GM23338 (cell line): ENCODE measurements at regions not wholly inside any gene's neighbourhood (a gene's known extent, or its start where the extent isn't known, plus 50 kb on each side); places are given as distances from the start of the nearest gene placed in this dataset.

Experiments
- ATAC-seq: fragments of 200-7000 bp; cut with Tn5 transposase; 3 replicates; pipeline ENCODE4 v1.9.1; 2020
- DNase-seq: peaks from one replicate; pipeline ENCODE4 v3.0.0-alpha.2; 2015; ENCODE audit warnings: low spot score
- H2AFZ ChIP-seq: fragments of 200-600 bp; sonication (generic); 2 replicates; pipeline ENCODE4 v1.8.0; 2016; ENCODE audit warnings: antibody characterized with exemption, mild to moderate bottlenecking, moderate library complexity
- H3F3A ChIP-seq: fragments of 200-600 bp; sonication (generic); replicated peaks from 2 replicates; pipeline ENCODE4 v1.8.0; 2017; ENCODE audit warnings: antibody characterized with exemption, mixed run types, low read depth
- H3K27ac ChIP-seq: fragments of 200-600 bp; sonication (generic); 2 replicates; pipeline ENCODE4 v1.6.1; 2016; ENCODE audit warnings: low read depth
- H3K27me3 ChIP-seq: fragments of 200-600 bp; sonication (generic); 2 replicates; pipeline ENCODE4 v1.8.0; 2016; ENCODE audit warnings: mild to moderate bottlenecking, mixed run types, moderate library complexity; ENCODE audit not compliant: insufficient read depth
- H3K36me3 ChIP-seq: fragments of 200-600 bp; sonication (generic); 2 replicates; pipeline ENCODE4 v1.8.0; 2016; ENCODE audit warnings: mild to moderate bottlenecking; ENCODE audit not compliant: insufficient read depth
- H3K4me1 ChIP-seq: fragments of 200-600 bp; sonication (generic); 2 replicates; pipeline ENCODE4 v1.8.0; 2016; ENCODE audit warnings: mild to moderate bottlenecking, moderate library complexity; ENCODE audit not compliant: insufficient read depth
- H3K4me2 ChIP-seq: fragments of 200-600 bp; sonication (generic); 2 replicates; pipeline ENCODE4 v1.7.1; 2017; ENCODE audit warnings: mixed run types
- H3K4me3 ChIP-seq: fragments of 200-600 bp; sonication (generic); 2 replicates; pipeline ENCODE4 v1.6.1; 2016; ENCODE audit warnings: mixed run types
- H3K79me2 ChIP-seq: fragments of 200-600 bp; sonication (generic); replicated peaks from 2 replicates; pipeline ENCODE4 v1.8.0; 2017; ENCODE audit warnings: mild to moderate bottlenecking; ENCODE audit not compliant: insufficient read depth
- H3K9me2 ChIP-seq: fragments of 200-600 bp; sonication (generic); 2 replicates; pipeline ENCODE4 v1.8.0; 2017; ENCODE audit not compliant: insufficient read depth
- H4K20me1 ChIP-seq: fragments of 200-600 bp; sonication (generic); replicated peaks from 2 replicates; pipeline ENCODE4 v1.8.0; 2017; ENCODE audit warnings: mild to moderate bottlenecking; ENCODE audit not compliant: insufficient read depth
- H3K27ac Mint-ChIP-seq: 2 replicates; pipeline ENCODE4 v1.8.0; 2020; ENCODE audit warnings: inconsistent platforms, mild to moderate bottlenecking, moderate library complexity, mixed read lengths
- H3K27me3 Mint-ChIP-seq: 3 replicates; pipeline ENCODE4 v1.8.0; 2022; ENCODE audit warnings: low read depth, mild to moderate bottlenecking, moderate library complexity, mixed read lengths, inconsistent platforms; ENCODE audit not compliant: insufficient read depth, poor library complexity
- H3K36me3 Mint-ChIP-seq: 3 replicates; pipeline ENCODE4 v1.8.0; 2021; ENCODE audit warnings: low read depth, mild to moderate bottlenecking, inconsistent platforms, moderate library complexity, mixed read lengths
- H3K4me1 Mint-ChIP-seq: 3 replicates; pipeline ENCODE4 v1.8.0; 2020; ENCODE audit warnings: mild to moderate bottlenecking, inconsistent platforms, mixed read lengths
- H3K4me3 Mint-ChIP-seq: 3 replicates; pipeline ENCODE4 v1.8.0; 2021; ENCODE audit warnings: moderate library complexity, mild to moderate bottlenecking, inconsistent platforms, mixed read lengths
- H3K9me3 Mint-ChIP-seq: 3 replicates; pipeline ENCODE4 v1.8.0; 2020; ENCODE audit warnings: moderate library complexity, mild to moderate bottlenecking, inconsistent platforms, mixed read lengths
- CREB1 ChIP-seq: fragments of 250-450 bp; sonication (Bioruptor Pico); IDR thresholded peaks from 2 replicates; pipeline ENCODE4 v1.5.0; 2020; ENCODE audit warnings: low read depth, mild to moderate bottlenecking, moderate library complexity
- CTCF ChIP-seq, 2 experiments: fragments of 200-600 bp in 1 of 2; sonication (generic) in 1 of 2; conservative IDR thresholded peaks; 2 replicates each; pipeline versions ENCODE4 v1.5.1 to v1.6.1; 2016 to 2017; ENCODE audit warnings: antibody characterized with exemption in 2 of 2, low read depth in 2 of 2, mild to moderate bottlenecking in 2 of 2, moderate library complexity in 1 of 2
- ETS1 ChIP-seq: IDR thresholded peaks from 2 replicates; pipeline ENCODE4 v1.6.1; 2016; ENCODE audit warnings: antibody characterized with exemption
- EZH2 ChIP-seq: fragments of 200-600 bp; sonication (generic); IDR thresholded peaks from one replicate; pipeline ENCODE4 v1.8.0; 2017; ENCODE audit warnings: antibody characterized with exemption, mild to moderate bottlenecking, low read depth; ENCODE audit not compliant: unreplicated experiment
- EZH2phosphoT487 ChIP-seq: fragments of 200-600 bp; sonication (generic); IDR thresholded peaks from one replicate; pipeline ENCODE4 v1.8.1; 2018; ENCODE audit warnings: antibody characterized with exemption; ENCODE audit not compliant: unreplicated experiment
- JUNB ChIP-seq: IDR thresholded peaks from one replicate; pipeline ENCODE4 v1.6.1; 2016; ENCODE audit warnings: antibody characterized with exemption; ENCODE audit not compliant: unreplicated experiment
- REST ChIP-seq: IDR thresholded peaks from one replicate; pipeline ENCODE4 v1.6.1; 2018; ENCODE audit warnings: antibody characterized with exemption; ENCODE audit not compliant: unreplicated experiment
- STAT1 ChIP-seq: IDR thresholded peaks from one replicate; pipeline ENCODE4 v1.6.1; 2016; ENCODE audit warnings: antibody characterized with exemption; ENCODE audit not compliant: unreplicated experiment
- ZNF114 ChIP-seq: fragments of 250-450 bp; sonication (Bioruptor Pico); IDR thresholded peaks from 2 replicates; pipeline ENCODE4 v1.5.0; 2020; ENCODE audit warnings: mild to moderate bottlenecking, moderate library complexity

DNA sequence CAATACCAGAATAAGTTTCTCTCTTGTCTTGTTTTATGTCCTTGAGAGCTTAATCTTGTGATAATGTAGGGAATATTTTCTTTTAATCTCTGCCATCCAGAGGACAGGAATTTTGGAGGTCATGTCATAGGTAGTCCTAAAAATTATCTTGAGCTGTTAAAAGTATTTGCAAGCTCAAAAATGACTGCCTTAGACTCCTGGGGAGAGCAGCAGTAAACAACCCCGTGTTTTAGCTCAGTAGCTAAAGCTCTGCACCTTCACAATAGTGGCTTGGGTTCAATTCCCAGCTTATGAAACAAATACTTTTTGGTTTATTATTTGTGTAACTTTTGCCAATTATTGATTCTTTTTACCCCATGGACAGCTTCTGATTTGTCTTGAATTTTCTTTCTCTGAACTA lies 99.4 kb upstream of the OLFM3 start:
- H3K9me3 Mint-ChIP-seq, result no peaks in the 10 kb centered on the region; the same call in 2 of the 3 replicates
- H3K4me2 ChIP-seq, result no peak overlapping the region
- no peaks in the 10 kb centered on the region for H3K27me3 Mint-ChIP-seq
- H3F3A ChIP-seq, result no peaks in the 10 kb centered on the region
- H2AFZ ChIP-seq, result no peak overlapping the region
- H3K4me3 Mint-ChIP-seq, result no peak overlapping the region
- H3K9me2 ChIP-seq, result 0 out of 2 replicates have a peak, but pooled peaks cover 5% of the 10 kb centered on the region
- H3K27ac ChIP-seq, result no peak overlapping the region
- no peak for TF ChIP-seq ETS1
- TF ChIP-seq CTCF (conservative IDR thresholded peaks at IDR 0.05; ENCODE audit: low read depth in 2 of 2), result no peak
- TF ChIP-seq STAT1, result no peak
- no peak for TF ChIP-seq EZH2
- no peak for TF ChIP-seq EZH2phosphoT487
- TF ChIP-seq REST, result no peak
- peaks cover 9% of the 10 kb centered on the region; the same call in 2 of the 3 replicates for H3K4me1 Mint-ChIP-seq
- no peak overlapping the region for H3K27ac Mint-ChIP-seq
- peaks cover 5% of the 10 kb centered on the region for H3K4me1 ChIP-seq
- ATAC-seq (no peak), DNase-seq (no peak)
- no peaks in the 10 kb centered on the region for H3K27me3 ChIP-seq
- no peaks in the 10 kb centered on the region for H4K20me1 ChIP-seq
- no peaks in the 10 kb centered on the region for H3K79me2 ChIP-seq
- H3K36me3 ChIP-seq, result no peaks in the 10 kb centered on the region
- H3K4me3 ChIP-seq, result no peak overlapping the region
- H3K36me3 Mint-ChIP-seq, result peaks cover 6% of the 10 kb centered on the region; the same call in 2 of the 3 replicates

DNA sequence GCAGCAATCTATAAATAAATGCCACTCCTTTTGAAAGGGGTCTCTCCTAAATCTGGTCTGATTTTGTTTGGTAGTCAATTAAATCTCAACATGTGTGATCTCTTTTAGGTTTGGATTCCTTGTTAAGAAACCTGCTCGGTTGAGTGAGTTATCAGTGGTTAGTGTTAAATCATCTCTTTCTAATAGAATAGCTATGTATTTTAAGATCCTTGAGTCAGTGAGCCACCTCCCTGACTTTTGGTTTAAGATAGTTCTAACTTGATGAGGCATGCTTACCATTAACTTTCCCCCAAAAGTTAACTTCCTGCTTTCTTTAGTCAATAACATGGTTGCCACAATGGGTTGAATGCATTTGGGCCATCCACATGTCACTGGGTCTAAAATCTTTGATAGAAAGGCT lies 93.1 kb upstream of the OLFM3 start:
- no peak overlapping the region for H3K27ac ChIP-seq
- H4K20me1 ChIP-seq, result no peaks in the 10 kb centered on the region
- Mint-ChIP-seq H3K36me3 (peaks cover 11% of the 10 kb centered on the region), H3K27me3 (no peaks in the 10 kb centered on the region), H3K4me3 (no peak overlapping the region), H3K27ac (no peak overlapping the region), H3K4me1 (no peaks in the 10 kb centered on the region), H3K9me3 (peaks cover 11% of the 10 kb centered on the region)
- H2AFZ ChIP-seq, result no peak overlapping the region
- no peaks in the 10 kb centered on the region for H3K4me1 ChIP-seq
- no peak overlapping the region for H3K4me3 ChIP-seq
- no peak overlapping the region for H3K4me2 ChIP-seq
- H3K79me2 ChIP-seq, result no peaks in the 10 kb centered on the region
- no peaks in the 10 kb centered on the region for H3K27me3 ChIP-seq
- H3F3A ChIP-seq, result no peaks in the 10 kb centered on the region
- TF ChIP-seq CREB1 (CRISPR knock-in tag), result no peak
- TF ChIP-seq EZH2phosphoT487, result no peak
- no peak for TF ChIP-seq JUNB
- TF ChIP-seq REST, result no peak
- TF ChIP-seq ETS1, result no peak
- no peak for TF ChIP-seq STAT1
- no peak for TF ChIP-seq CTCF (conservative IDR thresholded peaks at IDR 0.05; ENCODE audit: low read depth in 2 of 2)
- no peak for TF ChIP-seq ZNF114 (CRISPR knock-in tag)
- H3K9me2 ChIP-seq, result peaks cover 15% of the 10 kb centered on the region; the same call in 1 of the 2 replicates
- ATAC-seq (no peak), DNase-seq (no peak)
- no peaks in the 10 kb centered on the region for H3K36me3 ChIP-seq
